Astrocyte (in vitro differentiated cells and primary cell): ENCODE measurements at regions not wholly inside any gene's neighbourhood (a gene's known extent, or its start where the extent isn't known, plus 50 kb on each side); places are given as distances from the start of the nearest gene placed in this dataset.

Source experiments
- DNase-seq: peaks from one replicate; pipeline ENCODE4 v3.0.0-alpha.2; 2010; ENCODE audit warnings: low read depth
- FAIRE-seq: peaks from 2 replicates; lab custom pipeline; 2011; peaks lifted over from hg19 to GRCh38; lab: Jason Lieb, UNC
- H2AFZ ChIP-seq: 2 replicates; pipeline ENCODE4 v1.6.0; 2012; ENCODE audit warnings: low read depth, low read length, inconsistent platforms
- H3K27ac ChIP-seq: 2 replicates; pipeline ENCODE4 v1.5.1; 2011; ENCODE audit warnings: low read depth, low read length, inconsistent platforms
- H3K27me3 ChIP-seq: 2 replicates; pipeline ENCODE4 v1.6.0; 2011; ENCODE audit warnings: low read length, inconsistent platforms; ENCODE audit not compliant: insufficient read depth
- H3K36me3 ChIP-seq: 2 replicates; pipeline ENCODE4 v1.5.1; 2011; ENCODE audit warnings: low read length, inconsistent platforms; ENCODE audit not compliant: insufficient read depth
- H3K4me1 ChIP-seq: 2 replicates; pipeline ENCODE4 v1.5.1; 2011; ENCODE audit warnings: low read length, inconsistent platforms; ENCODE audit not compliant: insufficient read depth
- H3K4me2 ChIP-seq: 2 replicates; pipeline ENCODE4 v1.6.0; 2012; ENCODE audit warnings: low read length, inconsistent platforms
- H3K4me3 ChIP-seq: 2 replicates; pipeline ENCODE4 v1.5.1; 2011; ENCODE audit warnings: low read depth, mild to moderate bottlenecking, low read length, inconsistent platforms; ENCODE audit not compliant: insufficient read depth
- H3K79me2 ChIP-seq: 2 replicates; pipeline ENCODE4 v1.6.0; 2012; ENCODE audit warnings: mild to moderate bottlenecking, low read length, inconsistent platforms; ENCODE audit not compliant: insufficient read depth
- H3K9ac ChIP-seq: 2 replicates; pipeline ENCODE4 v1.6.0; 2012; ENCODE audit warnings: mild to moderate bottlenecking, low read length, inconsistent platforms
- H3K9me3 ChIP-seq: 2 replicates; pipeline ENCODE4 v1.5.1; 2012; ENCODE audit warnings: low read depth, mild to moderate bottlenecking, low read length, inconsistent platforms; ENCODE audit not compliant: insufficient read depth
- H4K20me1 ChIP-seq: 2 replicates; pipeline ENCODE4 v1.6.0; 2012; ENCODE audit warnings: low read length, inconsistent platforms; ENCODE audit not compliant: insufficient read depth
- H3K27ac Mint-ChIP-seq: one replicate; pipeline ENCODE4 v1.8.0; 2021; ENCODE audit warnings: mild to moderate bottlenecking, mixed read lengths; ENCODE audit not compliant: unreplicated experiment
- H3K27me3 Mint-ChIP-seq: one replicate; pipeline ENCODE4 v1.8.0; 2021; ENCODE audit warnings: low read depth, mixed read lengths; ENCODE audit not compliant: unreplicated experiment
- H3K36me3 Mint-ChIP-seq: one replicate; pipeline ENCODE4 v1.8.0; 2021; ENCODE audit warnings: low read depth, mixed read lengths; ENCODE audit not compliant: unreplicated experiment
- H3K4me1 Mint-ChIP-seq: one replicate; pipeline ENCODE4 v1.8.0; 2021; ENCODE audit warnings: low read depth, mixed read lengths; ENCODE audit not compliant: unreplicated experiment
- H3K4me3 Mint-ChIP-seq: one replicate; pipeline ENCODE4 v1.8.0; 2021; ENCODE audit warnings: mild to moderate bottlenecking, moderate library complexity, mixed read lengths; ENCODE audit not compliant: unreplicated experiment
- H3K9me3 Mint-ChIP-seq: one replicate; pipeline ENCODE4 v1.8.0; 2021; ENCODE audit warnings: mild to moderate bottlenecking, mixed read lengths; ENCODE audit not compliant: unreplicated experiment
- CTCF ChIP-seq: IDR thresholded peaks from 2 replicates; pipeline ENCODE4 v1.5.1; 2011; ENCODE audit warnings: low read depth, mild to moderate bottlenecking, inconsistent platforms, low read length, moderate library complexity; ENCODE audit not compliant: insufficient read depth
- EZH2 ChIP-seq: IDR thresholded peaks from 2 replicates; pipeline ENCODE4 v1.6.1; 2012; ENCODE audit warnings: mild to moderate bottlenecking, low read length, inconsistent platforms; ENCODE audit not compliant: insufficient read depth

GRCh38 chr6:108795122-108795521 lies 53.1 kb upstream of the ARMC2 start:
- H3K27ac ChIP-seq: no peak overlapping the region
- no peak for FAIRE-seq
- no peaks in the 10 kb centered on the region for H4K20me1 ChIP-seq

DNA sequence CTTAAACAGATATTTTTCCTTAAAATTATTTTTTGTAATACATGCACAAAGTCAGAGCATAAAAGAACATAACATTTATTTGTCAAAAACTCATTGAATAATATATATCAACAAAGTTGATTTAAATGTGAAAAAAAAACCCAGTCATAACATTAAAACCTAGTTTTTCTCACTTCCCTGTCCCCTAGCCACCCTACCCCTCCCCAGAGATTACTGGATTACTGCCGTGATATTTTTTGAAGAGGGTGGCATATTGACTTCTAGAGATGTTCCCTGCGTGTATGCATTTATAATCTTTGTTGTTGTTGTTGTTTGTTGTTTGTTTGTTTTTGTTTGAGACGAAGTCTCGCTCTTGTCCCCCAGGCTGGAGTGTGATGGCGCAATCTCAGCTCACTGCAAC lies 52.4 kb upstream of the ARMC2 start:
- FAIRE-seq (no peak), DNase-seq (no peak)
- H3K4me3 ChIP-seq: no peak overlapping the region
- no peak overlapping the region for H3K9ac ChIP-seq
- Mint-ChIP-seq H3K4me1 (peaks cover 17% of the 10 kb centered on the region), H3K27me3 (peaks cover 5% of the 10 kb centered on the region), H3K4me3 (no peak overlapping the region), H3K9me3 (no peaks in the 10 kb centered on the region), H3K36me3 (no peaks in the 10 kb centered on the region), H3K27ac (no peak overlapping the region)
- H3K9me3 ChIP-seq: no peaks in the 10 kb centered on the region
- no peaks in the 10 kb centered on the region for H3K79me2 ChIP-seq
- no peaks in the 10 kb centered on the region for H3K36me3 ChIP-seq
- no peaks in the 10 kb centered on the region for H3K4me1 ChIP-seq
- H3K27me3 ChIP-seq: no peaks in the 10 kb centered on the region
- no peak overlapping the region for H3K27ac ChIP-seq
- no peaks in the 10 kb centered on the region for H4K20me1 ChIP-seq
- no peak overlapping the region for H2AFZ ChIP-seq
- H3K4me2 ChIP-seq: no peak overlapping the region
- no peak for TF ChIP-seq CTCF
- no peak for TF ChIP-seq EZH2

More at GRCh38 chr6:108795122-108795521, 53.1 kb upstream of the ARMC2 start:
- Mint-ChIP-seq H3K9me3 (no peaks in the 10 kb centered on the region), H3K4me1 (peaks cover 17% of the 10 kb centered on the region), H3K27me3 (peaks cover 5% of the 10 kb centered on the region), H3K4me3 (no peak overlapping the region), H3K27ac (no peak overlapping the region), H3K36me3 (no peaks in the 10 kb centered on the region)
- no peak overlapping the region for H3K4me3 ChIP-seq
- DNase-seq: no peak
- H3K9me3 ChIP-seq: no peaks in the 10 kb centered on the region
- no peak overlapping the region for H2AFZ ChIP-seq
- H3K36me3 ChIP-seq: no peaks in the 10 kb centered on the region
- TF ChIP-seq CTCF (no peak), EZH2 (no peak)
- no peaks in the 10 kb centered on the region for H3K27me3 ChIP-seq
- no peak overlapping the region for H3K4me2 ChIP-seq
- no peaks in the 10 kb centered on the region for H3K79me2 ChIP-seq
- H3K9ac ChIP-seq: no peak overlapping the region
- H3K4me1 ChIP-seq: no peaks in the 10 kb centered on the region

DNA sequence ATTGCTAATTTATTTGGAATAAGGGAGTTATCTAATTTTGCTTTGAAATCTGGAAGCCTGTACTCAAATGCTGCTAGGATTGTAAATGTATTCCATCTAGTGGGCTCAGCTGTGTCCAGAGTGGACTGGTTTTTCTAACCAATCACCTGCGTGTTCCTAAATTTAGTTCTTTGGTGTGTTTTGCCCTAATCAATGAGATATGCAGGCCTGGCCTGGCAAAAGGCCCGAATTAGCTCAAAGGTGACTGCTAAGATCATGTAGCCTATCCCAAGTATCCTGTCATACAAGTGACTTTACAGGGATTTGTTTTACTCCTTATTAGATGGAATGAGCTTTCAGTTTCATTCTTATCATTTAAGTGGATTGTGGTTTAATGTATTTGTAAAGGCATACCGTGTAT lies 51.3 kb upstream of the ARMC2 start:
- no peak for TF ChIP-seq EZH2
- TF ChIP-seq CTCF: no peak
- H4K20me1 ChIP-seq: no peaks in the 10 kb centered on the region
- peaks cover 17% of the 10 kb centered on the region for H3K4me1 Mint-ChIP-seq
- no peaks in the 10 kb centered on the region for H3K9me3 ChIP-seq
- H3K4me3 ChIP-seq: no peak overlapping the region
- H3K27me3 ChIP-seq: no peaks in the 10 kb centered on the region
- H3K36me3 ChIP-seq: no peaks in the 10 kb centered on the region
- H2AFZ ChIP-seq: no peak overlapping the region
- H3K27ac Mint-ChIP-seq: no peak overlapping the region
- no peaks in the 10 kb centered on the region for H3K36me3 Mint-ChIP-seq
- no peak overlapping the region for H3K27ac ChIP-seq
- FAIRE-seq: no peak
- no peak overlapping the region for H3K9ac ChIP-seq
- no peaks in the 10 kb centered on the region for H3K4me1 ChIP-seq
- no peak for DNase-seq
- no peak overlapping the region for H3K4me2 ChIP-seq
- no peaks in the 10 kb centered on the region for H3K79me2 ChIP-seq
- H3K27me3 Mint-ChIP-seq: peaks cover 5% of the 10 kb centered on the region
- no peaks in the 10 kb centered on the region for H3K9me3 Mint-ChIP-seq
- H3K4me3 Mint-ChIP-seq: no peak overlapping the region
